Left ventricle myocardium inferior (tissue), 1 donor: ENCODE measurements at regions not wholly inside any gene's neighbourhood (a gene's known extent, or its start where the extent isn't known, plus 50 kb on each side); places are given as distances from the start of the nearest gene placed in this dataset.
"Not testable (repeated sequence)": the region's sequence is repeated elsewhere in the genome, so short reads cannot be mapped to it uniquely, and the experiment has no call there.

Experiments used
- DNase-seq: peaks from one replicate; pipeline ENCODE4 v3.0.0-alpha.2; 2020
- H3K27ac ChIP-seq: fragments of 200-600 bp; replicated peaks from 2 replicates; pipeline ENCODE4 v1.8.0; 2021
- H3K27me3 ChIP-seq: fragments of 200-600 bp; 2 replicates; pipeline ENCODE4 v1.8.0; 2021; ENCODE audit warnings: low read depth
- H3K36me3 ChIP-seq: fragments of 200-600 bp; 2 replicates; pipeline ENCODE4 v1.8.0; 2021
- H3K4me1 ChIP-seq: fragments of 200-600 bp; 2 replicates; pipeline ENCODE4 v1.8.0; 2021
- H3K4me3 ChIP-seq: fragments of 200-600 bp; 2 replicates; pipeline ENCODE4 v1.8.0; 2021; ENCODE audit warnings: mild to moderate bottlenecking, moderate library complexity
- H3K9me3 ChIP-seq: fragments of 200-600 bp; replicated peaks from 2 replicates; pipeline ENCODE4 v1.8.0; 2021
- CTCF ChIP-seq: fragments of 200-600 bp; IDR thresholded peaks from 2 replicates; pipeline ENCODE4 v1.8.0; 2021; ENCODE audit warnings: antibody characterized with exemption, mild to moderate bottlenecking, borderline replicate concordance
- intact Hi-C: fragments of 100-400 bp; cut with micrococcal nuclease; formaldehyde crosslinking; loops from one replicate; pipeline ENCODE4 v1.11.0; 2022
- donor health status: DM: no; HTN: yes; CAD: no; lungs with severe emphysema.

- no peak overlapping the region for H3K27ac ChIP-seq
- peaks cover 12% of the 10 kb centered on the region for H3K9me3 ChIP-seq
- no peaks in the 10 kb centered on the region for H3K4me1 ChIP-seq
- no peak overlapping the region for H3K4me3 ChIP-seq
- no peak for TF ChIP-seq CTCF
- no peaks in the 10 kb centered on the region for H3K36me3 ChIP-seq
- DNase-seq: no peak
- no peaks in the 10 kb centered on the region for H3K27me3 ChIP-seq
- intact Hi-C loops: no loop called here
These were observed 923.1 kb upstream of the NEGR1 start for GRCh38 chr1:73205294-73205973.

- intact Hi-C loops: no loop called here
These were observed 915.6 kb upstream of the NEGR1 start for GRCh38 chr1:73197972-73198371.

GRCh38 chr1:73194965-73195364, 912.6 kb upstream of the NEGR1 start:
- Histone ChIP-seq H3K27me3 (no peaks in the 10 kb centered on the region), H3K4me3 (no peak overlapping the region), H3K36me3 (no peaks in the 10 kb centered on the region), H3K9me3 (peaks cover 14% of the 10 kb centered on the region), H3K4me1 (no peaks in the 10 kb centered on the region), H3K27ac (no peak overlapping the region)
- intact Hi-C loops: no loop called here
- DNase-seq: no peak
- TF ChIP-seq CTCF: no peak

More at GRCh38 chr1:73197972-73198371, 915.6 kb upstream of the NEGR1 start:
- H3K4me3 ChIP-seq: no peak overlapping the region
- H3K27me3 ChIP-seq: no peaks in the 10 kb centered on the region
- no peak for TF ChIP-seq CTCF
- H3K9me3 ChIP-seq: peaks cover 14% of the 10 kb centered on the region
- H3K27ac ChIP-seq: no peak overlapping the region
- no peaks in the 10 kb centered on the region for H3K36me3 ChIP-seq
- H3K4me1 ChIP-seq: no peaks in the 10 kb centered on the region
- DNase-seq: no peak

- H3K27ac ChIP-seq, DNase-seq, intact Hi-C loops, H3K4me1 ChIP-seq, H3K27me3 ChIP-seq, H3K36me3 ChIP-seq, H3K9me3 ChIP-seq, H3K4me3 ChIP-seq: not testable (repeated sequence)
These were observed 901.2 kb upstream of the NEGR1 start for GRCh38 chr1:73183581-73183980.

GRCh38 chr1:73181190-73181540, 898.8 kb upstream of the NEGR1 start:
- Histone ChIP-seq H3K4me1 (no peaks in the 10 kb centered on the region), H3K27ac (no peak overlapping the region), H3K36me3 (no peaks in the 10 kb centered on the region), H3K27me3 (no peaks in the 10 kb centered on the region), H3K4me3 (no peak overlapping the region), H3K9me3 (no peaks in the 10 kb centered on the region)
- intact Hi-C loops: no loop called here
- no peak for DNase-seq
- no peak for TF ChIP-seq CTCF

GRCh38 chr1:73180397-73181189, 898.3 kb upstream of the NEGR1 start:
- no peak for TF ChIP-seq CTCF
- no peak for DNase-seq
- Histone ChIP-seq H3K4me3 (no peak overlapping the region), H3K36me3 (no peaks in the 10 kb centered on the region), H3K4me1 (no peaks in the 10 kb centered on the region), H3K27ac (no peak overlapping the region), H3K27me3 (no peaks in the 10 kb centered on the region), H3K9me3 (no peaks in the 10 kb centered on the region)
- intact Hi-C loops: no loop called here
